H1 (cell line): ENCODE measurements at regions not wholly inside any gene's neighbourhood (a gene's known extent, or its start where the extent isn't known, plus 50 kb on each side); places are given as distances from the start of the nearest gene placed in this dataset.

Experiments
- BACH1 ChIP-seq: IDR thresholded peaks from 2 replicates; pipeline ENCODE4 v1.6.1; 2012; ENCODE audit warnings: low read length, improper control_type of control experiment
- BCL11A ChIP-seq, 2 experiments: IDR thresholded peaks; one replicate each; pipeline ENCODE4 v1.6.1; 2011; ENCODE audit warnings: low read depth in 2 of 2, low read length in 2 of 2, mild to moderate bottlenecking in 2 of 2
- CBX8 ChIP-seq: fragments of 300-800, 300-1000 bp; sonication (generic); IDR thresholded peaks from 2 replicates; pipeline ENCODE4 v1.7.1; 2016; ENCODE audit warnings: low read depth, low read length, borderline replicate concordance
- JUND ChIP-seq: IDR thresholded peaks from 2 replicates; pipeline ENCODE4 v1.6.1; 2011; ENCODE audit warnings: mild to moderate bottlenecking, improper control_type of control experiment, low read length
- POLR2A ChIP-seq, 2 experiments: IDR thresholded peaks; 1 replicate in 1 of 2; 2 replicates in 1 of 2; pipeline ENCODE4 v1.6.1; 2011; ENCODE audit warnings: low read depth in 2 of 2, low read length in 2 of 2, mild to moderate bottlenecking in 2 of 2; ENCODE audit errors: control extremely low read depth in 1 of 2
- RNF2 ChIP-seq: fragments of 200-900, 300-1000 bp; sonication (generic); IDR thresholded peaks from 2 replicates; pipeline ENCODE4 v1.7.1; 2016; ENCODE audit warnings: borderline replicate concordance, low read depth, mild to moderate bottlenecking, antibody characterized with exemption, low read length; ENCODE audit not compliant: poor library complexity, severe bottlenecking; ENCODE audit errors: missing control alignments
- SP1 ChIP-seq: IDR thresholded peaks from 2 replicates; pipeline ENCODE4 v1.6.1; 2011; ENCODE audit warnings: low read depth, low read length
- SRF ChIP-seq: IDR thresholded peaks from 2 replicates; pipeline ENCODE4 v1.6.1; 2011; ENCODE audit warnings: mild to moderate bottlenecking, low read depth, low read length, moderate library complexity

DNA sequence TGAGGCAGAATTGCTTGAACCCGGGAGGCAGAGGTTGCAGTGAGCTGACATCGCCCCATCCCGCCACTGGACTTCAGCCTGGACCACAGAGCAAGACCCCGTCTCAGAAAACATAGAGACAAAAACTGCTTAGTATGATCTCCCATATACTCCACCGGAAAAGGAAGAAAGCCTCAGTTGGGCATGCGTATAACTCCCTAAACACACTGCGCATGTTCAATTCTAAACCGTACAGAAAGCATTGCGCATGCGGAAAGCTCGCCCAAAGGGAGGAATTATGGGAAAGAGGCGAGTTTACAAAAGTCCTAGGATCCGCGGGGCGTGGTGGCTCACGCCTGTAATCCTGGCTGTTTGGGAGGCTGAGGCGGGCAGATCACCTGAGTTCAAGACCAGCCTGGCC, 312.7 kb upstream of the ERCC4 start (continued):
- TF ChIP-seq SP1 (no peak), BCL11A (IDR thresholded peaks at IDR 0.05; ENCODE audit: low read depth in 2 of 2, low read length in 2 of 2) (no peak), SRF (no peak), POLR2A (IDR thresholded peaks at IDR 0.05; ENCODE audit: control extremely low read depth in 1 of 2, low read depth in 2 of 2, low read length in 2 of 2) (no peak), JUND (no peak), BACH1 (no peak), CBX8 (no peak), RNF2 (no peak)
